ENCODE measurements at regions not wholly inside any gene's neighbourhood (a gene's known extent, or its start where the extent isn't known, plus 50 kb on each side); places are given as distances from the start of the nearest gene placed in this dataset.

- TF ChIP-seq POLR2A (IDR thresholded peaks at IDR 0.05; ENCODE audit: low read depth, low read length) (no peak), POLR2AphosphoS5 (IDR thresholded peaks at IDR 0.05; ENCODE audit: low read depth, low read length) (no peak), POU2F2 (IDR thresholded peaks at IDR 0.05; ENCODE audit: low read depth, low read length) (no peak), TAF1 (IDR thresholded peaks at IDR 0.05; ENCODE audit: low read depth, low read length) (no peak)
Observed at GRCh38 chr2:13050764-13051163, 334.0 kb downstream of the TRIB2 start.
